Activated naive CD8-positive, alpha-beta T cell treated with anti-CD3 and anti-CD28 coated beads, Interleukin-2, amount 50 U/mL, for 24 hours (primary cell): ENCODE measurements at regions not wholly inside any gene's neighbourhood (a gene's known extent, or its start where the extent isn't known, plus 50 kb on each side); places are given as distances from the start of the nearest gene placed in this dataset.
"Not testable (repeated sequence)": the region's sequence is repeated elsewhere in the genome, so short reads cannot be mapped to it uniquely, and the experiment has no call there.

Experiments used
- ATAC-seq: fragments of 150-1000 bp; cut with Tn5 transposase; one replicate; pipeline ENCODE4 v1.10.0; 2021
- DNase-seq: peaks from one replicate; pipeline ENCODE4 v3.0.0; 2021
- H3K27ac Mint-ChIP-seq: one replicate; pipeline ENCODE4 v1.8.0; 2021; ENCODE audit warnings: mild to moderate bottlenecking, mixed read lengths
- H3K27me3 Mint-ChIP-seq: one replicate; pipeline ENCODE4 v1.8.0; 2021; ENCODE audit warnings: mixed read lengths
- H3K36me3 Mint-ChIP-seq: one replicate; pipeline ENCODE4 v1.8.0; 2021; ENCODE audit warnings: low read depth, mixed read lengths
- H3K4me1 Mint-ChIP-seq: one replicate; pipeline ENCODE4 v1.8.0; 2021; ENCODE audit warnings: mixed read lengths
- H3K4me3 Mint-ChIP-seq: one replicate; pipeline ENCODE4 v1.8.0; 2021; ENCODE audit warnings: mild to moderate bottlenecking, moderate library complexity, mixed read lengths
- H3K9me3 Mint-ChIP-seq: one replicate; pipeline ENCODE4 v1.8.0; 2021; ENCODE audit warnings: mixed read lengths

DNA sequence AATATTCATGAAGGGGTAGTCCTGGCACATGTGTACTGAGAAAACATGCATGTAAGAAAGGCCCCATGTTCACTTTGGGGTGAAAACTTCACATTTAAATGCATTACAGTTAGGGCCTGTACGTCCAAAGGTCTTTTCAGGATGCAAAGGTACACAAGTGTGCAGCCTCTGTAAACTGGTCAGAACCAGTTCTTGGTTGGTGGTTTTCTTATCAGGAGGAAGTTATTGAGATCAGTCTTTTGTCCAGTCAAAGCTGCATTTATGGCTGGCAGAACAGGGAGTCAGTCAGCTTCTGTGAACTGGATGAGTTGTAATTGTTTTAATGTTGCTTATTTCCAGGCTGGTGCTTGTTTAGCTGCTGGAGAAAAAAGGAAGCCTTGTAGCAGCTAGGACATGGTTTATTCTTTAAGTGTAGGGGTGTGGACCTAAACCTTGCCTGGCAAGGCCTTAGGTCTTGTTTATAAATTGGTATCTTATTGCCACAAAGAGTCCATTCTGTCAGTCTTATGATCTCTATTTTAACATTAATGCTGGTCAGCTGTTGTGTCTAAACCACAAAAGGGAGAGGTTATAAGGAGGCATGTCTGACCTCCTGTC lies 1906.6 kb upstream of the TENM3 start:
- Mint-ChIP-seq H3K4me3 (no peak overlapping the region), H3K27me3 (no peaks in the 10 kb centered on the region), H3K4me1 (no peaks in the 10 kb centered on the region), H3K9me3 (no peaks in the 10 kb centered on the region), H3K27ac (no peak overlapping the region), H3K36me3 (no peaks in the 10 kb centered on the region)
- ATAC-seq (no peak), DNase-seq (no peak)

DNA sequence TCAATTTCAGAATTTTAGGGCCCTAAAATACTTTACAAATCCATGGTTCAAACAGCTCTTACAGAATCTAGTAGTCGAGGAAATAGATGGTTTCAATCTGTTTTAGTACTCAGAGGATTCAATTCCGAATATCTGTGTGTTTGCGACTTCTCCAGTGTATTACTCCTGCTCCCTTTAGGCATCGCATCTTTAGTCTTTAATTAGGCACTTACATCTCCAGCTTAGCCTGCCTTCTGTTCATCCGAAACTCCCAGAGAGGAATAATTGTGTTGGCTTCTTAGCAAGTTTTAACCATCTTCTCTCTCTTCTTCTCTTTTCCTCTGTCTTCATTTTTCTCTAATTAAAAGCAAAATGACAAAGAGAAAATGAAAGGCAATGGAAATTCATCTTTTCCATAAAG lies 1901.3 kb upstream of the TENM3 start:
- no peak overlapping the region for H3K27ac Mint-ChIP-seq
- no peak overlapping the region for H3K4me3 Mint-ChIP-seq
- H3K27me3 Mint-ChIP-seq, result no peaks in the 10 kb centered on the region
- H3K36me3 Mint-ChIP-seq, result no peaks in the 10 kb centered on the region
- ATAC-seq (no peak), DNase-seq (no peak)
- H3K4me1 Mint-ChIP-seq, result no peaks in the 10 kb centered on the region
- no peaks in the 10 kb centered on the region for H3K9me3 Mint-ChIP-seq

DNA sequence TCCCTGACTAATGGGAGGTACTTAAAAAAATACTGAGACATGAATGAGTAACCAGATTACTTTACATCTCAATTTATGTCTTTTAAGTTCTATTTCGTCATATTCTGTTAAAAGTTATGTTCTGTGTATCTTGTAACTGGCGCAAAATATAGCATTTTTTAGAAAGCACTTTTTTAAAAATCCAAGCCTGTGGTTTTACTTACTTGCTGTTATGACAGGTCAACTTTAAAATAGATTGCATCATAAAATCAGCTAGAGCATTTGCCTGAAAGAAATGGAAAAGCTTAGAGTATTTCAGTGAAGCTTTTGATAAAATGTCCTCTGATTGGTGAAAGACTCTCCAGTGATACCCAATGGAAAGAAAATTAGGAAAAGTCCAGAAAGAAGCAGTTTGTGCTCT lies 1892.3 kb upstream of the TENM3 start:
- Mint-ChIP-seq H3K27ac (no peak overlapping the region), H3K4me1 (no peaks in the 10 kb centered on the region), H3K27me3 (no peaks in the 10 kb centered on the region), H3K9me3 (no peaks in the 10 kb centered on the region), H3K36me3 (no peaks in the 10 kb centered on the region), H3K4me3 (no peak overlapping the region)
- ATAC-seq (no peak), DNase-seq (no peak)

DNA sequence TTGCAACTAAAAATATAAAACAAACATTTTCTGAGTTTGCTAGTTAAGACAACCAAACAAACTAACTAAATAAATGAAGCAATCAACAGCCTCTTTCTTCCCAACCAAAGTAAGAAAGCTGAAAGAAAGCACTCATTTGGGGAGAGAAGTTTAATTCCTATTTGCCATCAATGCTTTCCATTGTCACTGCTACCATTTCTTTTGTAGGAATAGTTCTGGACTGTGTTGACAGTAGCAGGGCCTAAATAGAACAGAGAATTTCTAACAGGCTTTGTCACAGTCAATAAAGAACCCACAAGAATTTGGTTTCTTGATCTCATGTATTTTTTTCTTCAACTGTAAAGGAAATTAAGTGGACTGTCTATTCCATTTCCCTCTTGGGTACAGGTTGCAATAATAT lies 1886.4 kb upstream of the TENM3 start:
- H3K36me3 Mint-ChIP-seq, result no peaks in the 10 kb centered on the region
- H3K9me3 Mint-ChIP-seq, result peaks cover 8% of the 10 kb centered on the region
- H3K4me3 Mint-ChIP-seq, result no peak overlapping the region
- DNase-seq (no peak), ATAC-seq (no peak)
- H3K27me3 Mint-ChIP-seq, result no peaks in the 10 kb centered on the region
- no peak overlapping the region for H3K27ac Mint-ChIP-seq
- peaks cover 2% of the 10 kb centered on the region for H3K4me1 Mint-ChIP-seq

DNA sequence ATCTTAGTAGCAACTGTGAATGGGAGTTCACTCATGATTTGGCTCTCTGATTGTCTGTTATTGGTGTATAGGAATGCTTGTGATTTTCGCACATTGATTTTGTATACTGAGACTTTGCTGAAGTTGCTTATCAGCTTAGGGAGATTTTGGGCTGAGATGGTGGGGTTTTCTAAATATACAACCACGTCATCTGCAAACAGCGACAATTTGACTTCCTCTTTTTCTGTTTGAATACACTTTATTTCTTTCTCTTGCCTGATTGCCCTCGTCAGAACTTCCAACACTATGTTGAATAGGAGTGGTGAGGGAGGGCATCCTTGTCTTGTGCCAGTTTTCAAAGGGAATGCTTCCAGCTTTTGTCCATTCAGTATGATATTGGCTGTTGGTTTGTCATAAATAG lies 1883.1 kb upstream of the TENM3 start:
- not testable (repeated sequence) for H3K4me1 Mint-ChIP-seq, H3K27me3 Mint-ChIP-seq, ATAC-seq

DNA sequence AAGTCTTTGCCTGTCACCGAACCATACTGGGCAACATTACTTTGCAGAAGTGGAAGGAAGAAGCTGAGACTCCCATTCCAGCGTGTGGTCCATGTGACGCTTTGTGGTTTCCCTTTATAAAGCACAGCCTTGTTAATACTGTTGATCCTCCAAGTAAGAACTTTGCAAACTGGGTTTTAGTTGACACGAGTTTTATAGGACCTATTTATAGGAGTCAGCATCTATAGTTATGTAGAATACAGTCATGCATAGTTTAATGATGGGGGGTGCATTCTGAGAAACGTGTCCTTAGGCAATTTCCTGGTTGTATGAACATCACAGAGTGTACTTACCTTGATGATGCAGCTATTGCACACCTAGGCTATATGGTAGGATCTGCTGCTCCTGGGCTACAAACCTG lies 1879.4 kb upstream of the TENM3 start:
- no peak overlapping the region for H3K27ac Mint-ChIP-seq
- H3K4me3 Mint-ChIP-seq, result no peak overlapping the region
- no peaks in the 10 kb centered on the region for H3K27me3 Mint-ChIP-seq
- H3K9me3 Mint-ChIP-seq, result peaks cover 9% of the 10 kb centered on the region
- H3K4me1 Mint-ChIP-seq, result peaks cover 2% of the 10 kb centered on the region
- DNase-seq (no peak), ATAC-seq (no peak)
- no peaks in the 10 kb centered on the region for H3K36me3 Mint-ChIP-seq

More for the DNA sequence above, 1883.1 kb upstream of the TENM3 start:
- not testable (repeated sequence) for H3K36me3 Mint-ChIP-seq, H3K27ac Mint-ChIP-seq, H3K9me3 Mint-ChIP-seq, H3K4me3 Mint-ChIP-seq, DNase-seq

DNA sequence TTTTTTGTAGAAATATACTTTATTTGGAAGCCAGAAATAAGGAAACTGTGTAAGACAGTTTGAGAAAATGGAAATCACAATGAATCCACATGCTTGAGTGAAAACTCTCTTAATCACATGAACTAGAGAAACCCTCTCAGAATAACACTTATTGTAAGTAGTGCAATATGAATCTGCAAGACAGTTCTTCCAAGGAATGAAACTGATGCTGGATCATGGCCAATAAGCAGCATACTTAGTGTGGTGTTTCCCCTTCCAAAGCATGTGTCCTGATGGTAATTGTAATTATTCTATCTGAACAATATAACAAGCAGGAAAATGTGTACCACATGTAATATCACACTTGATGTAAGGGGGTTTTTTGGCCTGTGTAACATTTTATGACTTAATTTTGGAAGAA lies 1870.5 kb upstream of the TENM3 start:
- Mint-ChIP-seq H3K4me1 (no peaks in the 10 kb centered on the region), H3K36me3 (no peaks in the 10 kb centered on the region), H3K27ac (no peak overlapping the region), H3K27me3 (no peaks in the 10 kb centered on the region), H3K4me3 (no peak overlapping the region), H3K9me3 (no peaks in the 10 kb centered on the region)
- DNase-seq (no peak), ATAC-seq (no peak)

DNA sequence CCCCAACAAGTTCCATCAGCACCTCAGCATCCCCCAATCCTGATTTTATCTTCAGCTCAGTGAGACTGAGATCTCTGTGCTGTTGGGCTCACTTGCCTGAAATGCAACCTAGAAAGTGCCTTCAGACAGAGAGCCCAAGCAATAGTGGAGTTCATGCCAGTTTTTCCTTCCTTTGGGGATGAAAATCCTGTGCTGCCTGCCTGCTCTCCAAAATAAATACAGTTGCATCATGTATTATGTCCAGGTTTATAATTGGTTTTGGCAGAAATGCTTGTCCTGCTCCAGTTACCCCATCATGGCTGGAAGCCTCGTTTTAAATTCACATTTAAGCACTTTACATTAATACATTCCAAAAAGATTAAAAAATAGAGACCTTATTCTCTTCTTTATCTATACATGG lies 1865.5 kb upstream of the TENM3 start:
- DNase-seq (no peak), ATAC-seq (no peak)
- H3K4me3 Mint-ChIP-seq, result no peak overlapping the region
- H3K27me3 Mint-ChIP-seq, result no peaks in the 10 kb centered on the region
- no peaks in the 10 kb centered on the region for H3K36me3 Mint-ChIP-seq
- H3K9me3 Mint-ChIP-seq, result no peaks in the 10 kb centered on the region
- no peaks in the 10 kb centered on the region for H3K4me1 Mint-ChIP-seq
- no peak overlapping the region for H3K27ac Mint-ChIP-seq

DNA sequence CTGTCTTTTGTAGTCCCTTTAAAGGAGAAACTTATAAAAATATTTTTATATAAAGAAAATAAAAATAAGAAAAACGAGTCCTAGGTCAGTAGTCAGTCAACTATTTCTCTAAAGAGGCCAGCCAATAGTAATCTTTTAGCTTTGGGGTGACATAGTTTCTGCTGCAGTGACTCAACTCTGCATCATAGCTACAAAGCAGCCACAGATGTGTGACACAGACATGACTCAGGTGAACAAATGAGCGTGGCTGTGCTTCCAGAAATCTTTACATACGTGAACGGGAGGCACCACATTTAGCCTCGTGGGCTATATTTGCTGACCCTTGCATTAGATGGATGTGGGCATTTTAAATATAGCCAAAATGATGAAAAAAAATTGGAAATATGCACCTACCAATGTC lies 1862.5 kb upstream of the TENM3 start:
- Mint-ChIP-seq H3K9me3 (peaks cover 4% of the 10 kb centered on the region), H3K4me1 (no peaks in the 10 kb centered on the region), H3K27ac (no peak overlapping the region), H3K4me3 (no peak overlapping the region), H3K27me3 (no peaks in the 10 kb centered on the region), H3K36me3 (no peaks in the 10 kb centered on the region)
- DNase-seq, result no peak
- ATAC-seq, result no peak

DNA sequence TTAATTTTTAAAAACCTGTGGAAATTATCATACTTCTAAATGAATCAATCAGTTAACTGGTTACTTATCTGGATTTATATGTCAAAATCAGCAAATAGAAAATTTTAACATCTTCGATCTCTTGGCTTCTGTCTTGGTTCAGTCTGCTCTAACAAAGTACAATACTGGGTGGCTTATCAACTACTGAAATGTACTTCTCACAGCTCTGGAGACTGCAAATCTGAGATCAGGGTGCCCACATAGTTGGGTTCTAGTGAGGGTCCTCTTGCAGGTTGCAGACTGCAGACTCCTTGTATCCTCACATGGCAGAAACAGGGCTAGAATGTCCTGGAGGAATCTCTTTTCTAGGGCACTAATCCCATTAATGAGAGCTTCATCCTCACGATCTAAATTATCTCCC lies 1851.6 kb upstream of the TENM3 start:
- Mint-ChIP-seq H3K36me3 (no peaks in the 10 kb centered on the region), H3K27ac (no peak overlapping the region)

DNA sequence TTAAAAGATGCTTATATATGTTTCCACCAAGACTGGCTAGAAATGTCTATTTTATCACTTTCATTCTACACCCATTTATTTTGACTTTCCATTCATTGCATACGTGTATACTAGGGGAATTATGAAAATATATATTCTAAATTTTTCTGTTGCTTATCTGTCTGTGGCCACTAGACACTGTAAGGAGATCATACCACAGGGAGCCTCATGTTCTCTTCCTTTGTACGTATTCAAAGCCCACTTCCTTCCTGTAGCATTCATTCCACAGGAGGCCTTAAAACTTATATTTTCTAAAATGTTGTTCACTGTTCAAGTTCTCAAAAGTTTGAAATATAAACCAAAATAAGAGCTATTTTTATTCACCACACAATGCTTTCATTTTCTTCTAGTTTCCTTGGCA lies 1848.9 kb upstream of the TENM3 start:
- no peak overlapping the region for H3K4me3 Mint-ChIP-seq
- no peak for ATAC-seq
- no peaks in the 10 kb centered on the region for H3K4me1 Mint-ChIP-seq
- H3K27me3 Mint-ChIP-seq, result no peaks in the 10 kb centered on the region
- no peaks in the 10 kb centered on the region for H3K36me3 Mint-ChIP-seq
- no peaks in the 10 kb centered on the region for H3K9me3 Mint-ChIP-seq
- no peak overlapping the region for H3K27ac Mint-ChIP-seq
- DNase-seq, result no peak

More for the DNA sequence above, 1851.6 kb upstream of the TENM3 start:
- ATAC-seq, result no peak
- no peaks in the 10 kb centered on the region for H3K4me1 Mint-ChIP-seq
- H3K27me3 Mint-ChIP-seq, result no peaks in the 10 kb centered on the region
- no peak for DNase-seq
- no peaks in the 10 kb centered on the region for H3K9me3 Mint-ChIP-seq
- H3K4me3 Mint-ChIP-seq, result no peak overlapping the region

DNA sequence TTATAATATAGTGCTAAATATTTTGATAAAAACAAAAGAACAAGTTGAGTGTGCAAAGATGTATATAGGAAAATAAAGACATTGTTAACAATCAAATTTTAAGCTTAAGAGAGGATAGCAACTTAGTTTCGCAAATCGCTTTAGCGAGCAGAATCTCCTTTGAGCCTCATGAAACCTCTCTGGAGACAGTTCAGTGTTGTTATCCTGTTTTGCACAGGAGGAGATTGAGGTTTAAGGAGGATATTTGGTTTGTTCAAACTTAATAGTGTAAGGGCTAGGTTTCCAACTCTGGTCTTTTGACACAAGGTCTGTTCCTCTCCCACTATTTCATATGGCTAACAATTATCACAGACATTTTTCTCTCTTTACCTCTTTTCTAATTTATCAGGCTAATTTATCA lies 1848.5 kb upstream of the TENM3 start:
- ATAC-seq (no peak), DNase-seq (no peak)
- Mint-ChIP-seq H3K4me3 (no peak overlapping the region), H3K27me3 (no peaks in the 10 kb centered on the region), H3K27ac (no peak overlapping the region), H3K36me3 (no peaks in the 10 kb centered on the region), H3K9me3 (no peaks in the 10 kb centered on the region), H3K4me1 (no peaks in the 10 kb centered on the region)

DNA sequence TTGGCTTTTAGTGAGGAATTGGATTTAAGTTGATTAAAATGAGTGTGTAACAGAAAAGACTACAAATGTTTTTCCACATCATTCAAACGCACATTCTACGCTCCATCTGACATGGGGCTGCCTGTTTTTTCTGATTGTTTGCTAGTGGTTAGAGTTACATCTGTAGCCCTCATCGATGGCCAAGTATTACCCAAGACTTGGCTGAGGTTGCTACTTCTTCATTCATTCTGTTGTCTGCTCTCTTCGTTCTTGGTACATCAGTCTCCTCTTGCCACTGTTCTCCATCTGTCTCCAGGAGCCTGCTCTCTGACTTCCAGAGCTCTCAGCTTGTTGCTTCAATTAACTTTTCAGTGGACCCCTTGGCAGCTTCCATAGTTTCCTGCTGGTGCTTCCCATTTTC lies 1844.6 kb upstream of the TENM3 start:
- no peaks in the 10 kb centered on the region for H3K36me3 Mint-ChIP-seq
- no peaks in the 10 kb centered on the region for H3K4me1 Mint-ChIP-seq
- H3K27ac Mint-ChIP-seq, result no peak overlapping the region
- H3K9me3 Mint-ChIP-seq, result peaks cover 8% of the 10 kb centered on the region
- no peak for DNase-seq
- no peak for ATAC-seq
- no peaks in the 10 kb centered on the region for H3K27me3 Mint-ChIP-seq
- no peak overlapping the region for H3K4me3 Mint-ChIP-seq

DNA sequence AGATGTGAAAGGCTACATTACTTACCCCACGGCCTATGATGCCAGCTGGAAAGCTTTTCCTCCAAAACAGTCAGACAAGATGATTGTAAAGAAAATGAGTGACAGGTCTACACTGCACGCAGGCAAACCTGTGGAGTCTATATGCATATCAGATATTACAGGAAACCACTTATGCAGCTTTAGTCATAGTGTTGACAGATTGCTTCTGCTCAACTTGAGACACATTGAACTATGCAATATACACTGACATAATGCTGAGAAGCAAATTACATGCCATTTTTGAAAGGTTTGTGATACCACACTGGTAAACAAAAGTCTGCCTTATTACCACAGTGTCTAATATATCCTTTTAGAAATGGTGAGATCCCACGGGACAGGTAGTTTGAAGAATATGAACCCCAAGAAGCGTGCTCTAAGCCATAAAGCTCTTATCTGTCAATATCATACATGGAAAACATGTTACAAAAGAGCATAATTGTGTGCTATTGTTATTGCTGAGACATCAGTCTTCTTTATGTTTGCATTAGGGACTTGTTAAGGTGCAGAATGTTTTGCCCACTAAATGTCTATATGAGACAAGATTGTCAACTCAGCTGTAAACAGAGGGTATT lies 1835.8 kb upstream of the TENM3 start:
- H3K4me1 Mint-ChIP-seq, result no peaks in the 10 kb centered on the region
- no peak for ATAC-seq
- H3K27ac Mint-ChIP-seq, result no peak overlapping the region
- no peak overlapping the region for H3K4me3 Mint-ChIP-seq
- H3K9me3 Mint-ChIP-seq, result no peaks in the 10 kb centered on the region
- no peaks in the 10 kb centered on the region for H3K36me3 Mint-ChIP-seq
- no peak for DNase-seq
- no peaks in the 10 kb centered on the region for H3K27me3 Mint-ChIP-seq

DNA sequence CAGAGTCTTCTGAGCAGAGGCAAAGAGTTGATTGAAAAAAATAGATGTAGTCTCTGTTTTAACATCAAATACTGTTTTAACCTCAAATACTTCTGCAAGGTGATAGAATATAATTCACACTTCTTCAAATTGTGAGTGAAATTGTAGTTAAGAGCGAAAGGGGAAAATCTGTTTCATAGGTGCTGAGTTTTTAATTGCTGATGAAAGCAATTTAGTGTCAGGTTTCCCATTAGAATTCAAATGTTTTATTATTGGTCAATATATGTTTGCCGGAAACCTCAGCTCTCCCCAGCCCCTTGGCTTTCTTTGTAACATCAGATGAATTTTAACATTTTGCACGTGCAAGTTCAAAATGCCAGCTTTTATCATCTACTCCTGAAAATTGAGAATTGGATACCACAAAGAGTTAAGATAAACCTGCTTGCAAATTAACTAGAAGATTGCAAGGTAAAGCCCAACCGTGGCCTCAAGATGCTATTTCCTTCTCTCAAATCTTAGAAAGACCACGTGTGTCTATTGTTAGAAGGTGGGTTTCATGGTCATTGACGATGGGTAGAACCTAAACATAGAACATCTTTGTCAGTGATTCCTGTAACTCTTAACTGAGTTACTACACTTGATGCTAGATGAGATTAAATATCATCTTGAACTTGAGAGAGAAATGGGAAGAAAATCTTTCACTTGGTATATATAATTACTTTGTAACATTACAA lies 1824.2 kb upstream of the TENM3 start:
- no peak for DNase-seq
- Mint-ChIP-seq H3K9me3 (no peaks in the 10 kb centered on the region), H3K36me3 (no peaks in the 10 kb centered on the region), H3K4me3 (no peak overlapping the region), H3K27ac (no peak overlapping the region), H3K27me3 (no peaks in the 10 kb centered on the region), H3K4me1 (peaks cover 5% of the 10 kb centered on the region)
- ATAC-seq, result no peak
